HG03432 (cell line): ENCODE measurements at regions not wholly inside any gene's neighbourhood (a gene's known extent, or its start where the extent isn't known, plus 50 kb on each side); places are given as distances from the start of the nearest gene placed in this dataset.
"Not testable (repeated sequence)": the region's sequence is repeated elsewhere in the genome, so short reads cannot be mapped to it uniquely, and the experiment has no call there.

Source experiments
- ATAC-seq: cut with Tn5 transposase; IDR thresholded peaks from one replicate; pipeline ENCODE4 v1.9.1; 2021; ENCODE audit warnings: mild to moderate bottlenecking, moderate library complexity; ENCODE audit not compliant: unreplicated experiment

- ATAC-seq = no peak
Measured at GRCh38 chr2:102871707-102872106, 109.9 kb downstream of the TMEM182 start.

- no peak for ATAC-seq
Measured at GRCh38 chr2:102872388-102872787, 110.6 kb downstream of the TMEM182 start.

GRCh38 chr2:102879513-102879912 lies 117.7 kb downstream of the TMEM182 start:
- not testable (repeated sequence) for ATAC-seq

- ATAC-seq = no peak
Measured at GRCh38 chr2:102880731-102881130, 118.9 kb downstream of the TMEM182 start.

GRCh38 chr2:102886216-102886893 lies 124.5 kb downstream of the TMEM182 start:
- ATAC-seq = no peak

- no peak for ATAC-seq
Measured at GRCh38 chr2:102888514-102888913, 126.7 kb downstream of the TMEM182 start.

GRCh38 chr2:102891296-102891695 lies 129.5 kb downstream of the TMEM182 start:
- no peak for ATAC-seq

- no peak for ATAC-seq
Measured at GRCh38 chr2:102892698-102893310, 131.0 kb downstream of the TMEM182 start.

GRCh38 chr2:102893870-102894269 lies 132.0 kb downstream of the TMEM182 start:
- no peak for ATAC-seq

GRCh38 chr2:102895376-102895775 lies 133.5 kb downstream of the TMEM182 start:
- ATAC-seq = no peak

GRCh38 chr2:102909240-102909639 lies 147.4 kb downstream of the TMEM182 start:
- not testable (repeated sequence) for ATAC-seq

- no peak for ATAC-seq
Measured at GRCh38 chr2:102910724-102911123, 148.9 kb downstream of the TMEM182 start.

- ATAC-seq = no peak
Measured at GRCh38 chr2:102915128-102915527, 153.3 kb downstream of the TMEM182 start.

GRCh38 chr2:102922321-102922720 lies 160.5 kb downstream of the TMEM182 start:
- ATAC-seq = no peak

GRCh38 chr2:102925003-102925402 lies 163.2 kb downstream of the TMEM182 start:
- ATAC-seq = no peak

GRCh38 chr2:102927854-102928267 lies 166.0 kb downstream of the TMEM182 start:
- no peak for ATAC-seq

- ATAC-seq = no peak
Measured at GRCh38 chr2:102929721-102930120, 167.9 kb downstream of the TMEM182 start.

- no peak for ATAC-seq
Measured at GRCh38 chr2:102932501-102932900, 170.7 kb downstream of the TMEM182 start.

- no peak for ATAC-seq
Measured at GRCh38 chr2:102939207-102939606, 177.4 kb downstream of the TMEM182 start.

GRCh38 chr2:102940684-102941083 lies 178.9 kb downstream of the TMEM182 start:
- no peak for ATAC-seq

GRCh38 chr2:102942107-102942506 lies 180.3 kb downstream of the TMEM182 start:
- ATAC-seq = no peak

GRCh38 chr2:102943251-102943650 lies 181.4 kb downstream of the TMEM182 start:
- no peak for ATAC-seq
